Keratinocyte (primary cell): ENCODE measurements at regions not wholly inside any gene's neighbourhood (a gene's known extent, or its start where the extent isn't known, plus 50 kb on each side); places are given as distances from the start of the nearest gene placed in this dataset.

Experiments used
- DNase-seq: peaks from one replicate; pipeline ENCODE4 v3.0.0-alpha.2; 2011; ENCODE audit warnings: low read depth, missing footprints, low spot score
- FAIRE-seq: peaks from 2 replicates; lab custom pipeline; 2011; peaks lifted over from hg19 to GRCh38; lab: Jason Lieb, UNC
- H2AFZ ChIP-seq: 2 replicates; pipeline ENCODE4 v1.6.0; 2012; ENCODE audit warnings: low read length, control low read depth, inconsistent platforms; ENCODE audit not compliant: control insufficient read depth
- H3K27ac ChIP-seq: 2 replicates; pipeline ENCODE4 v1.5.1; 2011; ENCODE audit warnings: low read length; ENCODE audit not compliant: control insufficient read depth, insufficient read depth
- H3K27me3 ChIP-seq: 3 replicates; pipeline ENCODE4 v1.6.0; 2011; ENCODE audit warnings: low read length; ENCODE audit not compliant: control insufficient read depth, insufficient read depth; ENCODE audit errors: extremely low read depth
- H3K36me3 ChIP-seq, 2 experiments: 2 replicates in 1 of 2; 3 replicates in 1 of 2; pipeline ENCODE4 v1.5.1; 2011; ENCODE audit warnings: low read length in 2 of 2, mild to moderate bottlenecking in 1 of 2; ENCODE audit not compliant: control insufficient read depth in 2 of 2, insufficient read depth in 2 of 2; ENCODE audit errors: extremely low read depth in 1 of 2
- H3K4me1 ChIP-seq: 3 replicates; pipeline ENCODE4 v1.5.1; 2011; ENCODE audit warnings: low read length; ENCODE audit not compliant: control insufficient read depth, insufficient read depth; ENCODE audit errors: extremely low read depth
- H3K4me2 ChIP-seq: 3 replicates; pipeline ENCODE4 v1.6.0; 2011; ENCODE audit warnings: low read depth, low read length; ENCODE audit not compliant: control insufficient read depth, insufficient read depth; ENCODE audit errors: extremely low read depth
- H3K4me3 ChIP-seq, 3 experiments: fragments of 200-600 bp in 1 of 3; sonication (generic) in 1 of 3; 2 replicates in 2 of 3; 3 replicates in 1 of 3; pipeline ENCODE4 v1.5.1; 2011 to 2016; ENCODE audit warnings: low read length in 3 of 3, mild to moderate bottlenecking in 3 of 3, control low read depth in 2 of 3, inconsistent platforms in 1 of 3, low read depth in 1 of 3, mixed read lengths in 1 of 3, mixed run types in 1 of 3, moderate library complexity in 1 of 3; ENCODE audit not compliant: control insufficient read depth in 2 of 3, insufficient read depth in 2 of 3; ENCODE audit errors: extremely low read depth in 1 of 3
- H3K79me2 ChIP-seq: 2 replicates; pipeline ENCODE4 v1.6.0; 2012; ENCODE audit warnings: low read length; ENCODE audit not compliant: control insufficient read depth, insufficient read depth
- H3K9ac ChIP-seq: 3 replicates; pipeline ENCODE4 v1.6.0; 2011; ENCODE audit warnings: low read length; ENCODE audit not compliant: control insufficient read depth, insufficient read depth; ENCODE audit errors: extremely low read depth
- H3K9me1 ChIP-seq: 3 replicates; pipeline ENCODE4 v1.6.0; 2011; ENCODE audit warnings: low read length; ENCODE audit not compliant: control insufficient read depth, insufficient read depth; ENCODE audit errors: extremely low read depth
- H3K9me3 ChIP-seq: 2 replicates; pipeline ENCODE4 v1.5.1; 2012; ENCODE audit warnings: low read depth, low read length; ENCODE audit not compliant: control insufficient read depth
- H4K20me1 ChIP-seq: 3 replicates; pipeline ENCODE4 v1.6.0; 2011; ENCODE audit warnings: low read length; ENCODE audit not compliant: control insufficient read depth, insufficient read depth; ENCODE audit errors: extremely low read depth
- EZH2 ChIP-seq: IDR thresholded peaks from one replicate; pipeline ENCODE4 v1.6.1; 2012; ENCODE audit warnings: inconsistent platforms, mild to moderate bottlenecking, low read length, moderate library complexity
- dilution Hi-C: fragments of 300-500 bp; cut with MboI; formaldehyde crosslinking; loops from one replicate; pipeline ENCODE4 v1.7.0; 2020; ENCODE audit warnings: low sequenced_read_pairs; ENCODE audit not compliant: extremely low pct_ligation_motif_present
- TF ChIP-seq, protein P1 (sequence below), 3 experiments: IDR thresholded peaks in 1 of 3; conservative IDR thresholded peaks in 1 of 3; optimal IDR thresholded peaks in 1 of 3; 2 replicates in 2 of 3; 3 replicates in 1 of 3; pipeline versions ENCODE3 to v1.5.1; 2011; ENCODE audit warnings: low read length in 3 of 3, mild to moderate bottlenecking in 3 of 3, moderate library complexity in 2 of 3, control low read depth in 1 of 3, inconsistent platforms in 1 of 3; ENCODE audit not compliant: insufficient read depth in 2 of 3; ENCODE audit errors: extremely low read depth in 1 of 3

DNA sequence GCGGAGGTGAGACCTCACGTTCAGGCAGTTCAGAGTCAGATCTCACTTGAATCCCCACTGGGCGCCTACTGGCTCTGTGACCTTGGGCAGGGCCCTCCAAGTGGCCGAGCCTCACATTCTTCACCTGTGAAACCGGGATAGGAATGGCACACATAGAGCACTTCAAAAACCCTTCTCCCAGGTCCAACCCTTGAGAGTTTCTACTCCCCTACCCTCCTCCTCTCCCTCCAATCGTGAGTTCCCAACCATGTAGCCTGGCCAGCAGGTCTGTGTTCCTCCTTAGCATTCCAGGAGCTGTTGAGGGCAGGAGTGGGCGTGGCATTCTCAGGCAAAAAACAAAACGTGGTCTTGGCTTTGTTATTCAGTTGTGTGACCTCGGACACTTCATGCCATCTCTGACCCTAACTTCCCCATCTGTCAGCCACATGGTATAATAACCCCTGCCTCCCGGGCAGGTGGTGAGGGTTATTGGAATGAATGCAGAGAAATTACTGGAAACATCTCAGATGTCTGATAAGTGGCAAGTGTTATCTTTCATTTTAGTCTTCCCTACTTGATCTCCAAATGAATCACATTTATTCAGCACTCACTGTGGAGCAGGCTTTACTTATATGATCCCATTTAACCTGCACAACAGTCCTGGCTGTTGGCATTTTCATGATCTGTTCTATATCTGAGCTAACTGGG, 112.8 kb upstream of the BOD1 start:
- Histone ChIP-seq H3K9me1 (no peaks in the 10 kb centered on the region), H3K27me3 (no peaks in the 10 kb centered on the region), H2AFZ (no peak overlapping the region), H3K4me2 (no peak overlapping the region), H3K79me2 (no peaks in the 10 kb centered on the region), H4K20me1 (no peaks in the 10 kb centered on the region), H3K9me3 (no peaks in the 10 kb centered on the region), H3K27ac (no peak overlapping the region), H3K36me3 (no peaks in the 10 kb centered on the region), H3K4me3 (no peak overlapping the region), H3K4me1 (no peaks in the 10 kb centered on the region), H3K9ac (no peak overlapping the region)
- dilution Hi-C loops: no loop called here
- no peak for TF ChIP-seq EZH2
- TF ChIP-seq, protein P1, sequence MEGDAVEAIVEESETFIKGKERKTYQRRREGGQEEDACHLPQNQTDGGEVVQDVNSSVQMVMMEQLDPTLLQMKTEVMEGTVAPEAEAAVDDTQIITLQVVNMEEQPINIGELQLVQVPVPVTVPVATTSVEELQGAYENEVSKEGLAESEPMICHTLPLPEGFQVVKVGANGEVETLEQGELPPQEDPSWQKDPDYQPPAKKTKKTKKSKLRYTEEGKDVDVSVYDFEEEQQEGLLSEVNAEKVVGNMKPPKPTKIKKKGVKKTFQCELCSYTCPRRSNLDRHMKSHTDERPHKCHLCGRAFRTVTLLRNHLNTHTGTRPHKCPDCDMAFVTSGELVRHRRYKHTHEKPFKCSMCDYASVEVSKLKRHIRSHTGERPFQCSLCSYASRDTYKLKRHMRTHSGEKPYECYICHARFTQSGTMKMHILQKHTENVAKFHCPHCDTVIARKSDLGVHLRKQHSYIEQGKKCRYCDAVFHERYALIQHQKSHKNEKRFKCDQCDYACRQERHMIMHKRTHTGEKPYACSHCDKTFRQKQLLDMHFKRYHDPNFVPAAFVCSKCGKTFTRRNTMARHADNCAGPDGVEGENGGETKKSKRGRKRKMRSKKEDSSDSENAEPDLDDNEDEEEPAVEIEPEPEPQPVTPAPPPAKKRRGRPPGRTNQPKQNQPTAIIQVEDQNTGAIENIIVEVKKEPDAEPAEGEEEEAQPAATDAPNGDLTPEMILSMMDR (optimal IDR thresholded peaks at IDR 0.05 in 1 of 3, IDR thresholded peaks at IDR 0.05 in 1 of 3, conservative IDR thresholded peaks at IDR 0.05 in 1 of 3; ENCODE audit: extremely low read depth in 1 of 3, insufficient read depth in 2 of 3, low read length in 3 of 3): no peak
- DNase-seq: no peak
- FAIRE-seq: no peak

DNA sequence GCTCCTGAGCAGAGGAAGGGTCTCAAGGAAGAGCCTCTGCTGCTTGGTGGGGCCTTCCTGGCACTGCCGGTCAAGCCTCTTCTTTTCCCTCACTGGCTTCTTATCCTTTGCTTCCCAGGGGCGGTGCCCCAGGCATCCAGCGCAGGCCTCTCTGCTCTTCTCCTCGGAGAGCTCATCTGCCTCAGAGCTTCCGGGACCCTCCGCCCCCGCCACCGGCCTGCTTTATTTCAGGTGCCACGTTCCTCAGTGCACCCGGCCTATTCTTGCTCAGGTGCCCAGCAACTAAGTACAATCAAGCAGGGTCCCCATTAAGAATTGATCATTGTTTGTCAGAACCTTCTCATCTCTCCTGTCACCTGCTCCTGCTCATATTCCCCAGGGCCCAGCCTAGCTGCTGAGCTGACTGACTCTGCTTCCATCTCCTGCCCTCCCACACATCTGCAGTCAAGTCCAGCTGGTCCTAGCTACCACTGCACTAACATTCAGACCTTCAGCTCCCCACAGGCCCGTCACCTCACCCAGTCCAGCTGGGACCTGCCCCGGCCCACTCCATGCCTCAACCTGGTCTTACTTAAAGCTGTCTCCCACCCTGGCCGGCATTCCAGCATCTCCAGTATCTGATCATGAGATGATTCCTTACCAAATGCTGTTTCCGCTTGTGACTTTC, 114.3 kb upstream of the BOD1 start:
- no peaks in the 10 kb centered on the region for H3K9me1 ChIP-seq
- no peaks in the 10 kb centered on the region for H3K27me3 ChIP-seq
- H3K4me2 ChIP-seq: no peak overlapping the region
- no peak overlapping the region for H3K27ac ChIP-seq
- H3K4me1 ChIP-seq: no peaks in the 10 kb centered on the region
- no peak overlapping the region for H3K4me3 ChIP-seq
- H3K36me3 ChIP-seq: no peaks in the 10 kb centered on the region
- no peaks in the 10 kb centered on the region for H3K9me3 ChIP-seq
- TF ChIP-seq, protein P1 (optimal IDR thresholded peaks at IDR 0.05 in 1 of 3, IDR thresholded peaks at IDR 0.05 in 1 of 3, conservative IDR thresholded peaks at IDR 0.05 in 1 of 3; ENCODE audit: extremely low read depth in 1 of 3, insufficient read depth in 2 of 3, low read length in 3 of 3): no peak
- FAIRE-seq (no peak), DNase-seq (no peak)
- H3K79me2 ChIP-seq: no peaks in the 10 kb centered on the region
- dilution Hi-C loops: no loop called here
- no peaks in the 10 kb centered on the region for H4K20me1 ChIP-seq
- H3K9ac ChIP-seq: no peak overlapping the region
- H2AFZ ChIP-seq: no peak overlapping the region
